Amniotic stem cell (primary cell): ENCODE measurements at regions not wholly inside any gene's neighbourhood (a gene's known extent, or its start where the extent isn't known, plus 50 kb on each side); places are given as distances from the start of the nearest gene placed in this dataset.
"Not testable (repeated sequence)": the region's sequence is repeated elsewhere in the genome, so short reads cannot be mapped to it uniquely, and the experiment has no call there.

ENCODE experiments used
- DNase-seq: peaks from one replicate; lab custom pipeline; 2025; lab: John Stamatoyannopoulos, UW

- no peak for DNase-seq
These were observed 719.7 kb upstream of the CDH8 start for GRCh38 chr16:62755938-62756337.

GRCh38 chr16:62752854-62753253 lies 716.6 kb upstream of the CDH8 start:
- no peak for DNase-seq

- DNase-seq: no peak
These were observed 715.0 kb upstream of the CDH8 start for GRCh38 chr16:62751218-62751617.

GRCh38 chr16:62741692-62742091 lies 705.5 kb upstream of the CDH8 start:
- no peak for DNase-seq

GRCh38 chr16:62738666-62739460 lies 702.6 kb upstream of the CDH8 start:
- DNase-seq: no peak

- DNase-seq: no peak
These were observed 695.9 kb upstream of the CDH8 start for GRCh38 chr16:62732092-62732491.

GRCh38 chr16:62724670-62725269 lies 688.5 kb upstream of the CDH8 start:
- not testable (repeated sequence) for DNase-seq

GRCh38 chr16:62720651-62721050 lies 684.4 kb upstream of the CDH8 start:
- DNase-seq: no peak

GRCh38 chr16:62717026-62717425 lies 680.8 kb upstream of the CDH8 start:
- DNase-seq: no peak

- no peak for DNase-seq
These were observed 679.5 kb upstream of the CDH8 start for GRCh38 chr16:62715701-62716100.

- DNase-seq: no peak
These were observed 676.3 kb upstream of the CDH8 start for GRCh38 chr16:62712566-62712965.

- no peak for DNase-seq
These were observed 675.6 kb upstream of the CDH8 start for GRCh38 chr16:62711797-62712196.

GRCh38 chr16:62709794-62710193 lies 673.6 kb upstream of the CDH8 start:
- DNase-seq: no peak

GRCh38 chr16:62701426-62701825 lies 665.2 kb upstream of the CDH8 start:
- DNase-seq: no peak

- no peak for DNase-seq
These were observed 664.4 kb upstream of the CDH8 start for GRCh38 chr16:62700426-62701294.

- no peak for DNase-seq
These were observed 656.4 kb upstream of the CDH8 start for GRCh38 chr16:62692685-62693084.

GRCh38 chr16:62681819-62682218 lies 645.6 kb upstream of the CDH8 start:
- DNase-seq: no peak

GRCh38 chr16:62678796-62679195 lies 642.6 kb upstream of the CDH8 start:
- DNase-seq: no peak

- DNase-seq: no peak
These were observed 640.1 kb upstream of the CDH8 start for GRCh38 chr16:62676306-62676705.

GRCh38 chr16:62665269-62665668 lies 629.0 kb upstream of the CDH8 start:
- DNase-seq: no peak

GRCh38 chr16:62664566-62664965 lies 628.3 kb upstream of the CDH8 start:
- DNase-seq: no peak

- DNase-seq: no peak
These were observed 625.2 kb upstream of the CDH8 start for GRCh38 chr16:62661435-62661834.

- no peak for DNase-seq
These were observed 620.9 kb upstream of the CDH8 start for GRCh38 chr16:62657116-62657515.
